ENCODE measurements at regions not wholly inside any gene's neighbourhood (a gene's known extent, or its start where the extent isn't known, plus 50 kb on each side); places are given as distances from the start of the nearest gene placed in this dataset.

DNA sequence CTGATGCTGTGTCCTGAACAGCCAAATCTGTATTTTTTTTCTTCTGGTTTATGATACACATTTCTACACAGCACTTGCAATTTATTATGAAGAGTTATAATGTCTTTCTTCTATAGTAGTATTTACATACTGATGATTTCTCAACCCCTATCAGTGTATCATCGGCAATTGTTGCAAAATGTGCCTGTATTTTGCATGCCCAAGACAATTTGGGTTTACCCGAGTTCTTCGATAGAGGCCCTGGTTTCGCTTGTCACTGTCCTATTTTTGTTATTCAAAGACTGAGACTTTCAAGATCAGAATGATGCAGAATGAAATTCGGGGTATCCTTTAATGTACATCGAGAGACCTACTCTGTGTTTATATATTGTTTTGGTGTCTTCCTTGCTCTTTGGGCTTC, 184.5 kb upstream of the PRSS58 start (continued):
- no peak for TF ChIP-seq STAT1 (IDR thresholded peaks at IDR 0.05; ENCODE audit: unreplicated experiment)
- TF ChIP-seq JUNB (IDR thresholded peaks at IDR 0.05; ENCODE audit: unreplicated experiment), result no peak
- no peak for TF ChIP-seq EZH2phosphoT487 (IDR thresholded peaks at IDR 0.05; ENCODE audit: unreplicated experiment)
- TF ChIP-seq, protein P1, sequence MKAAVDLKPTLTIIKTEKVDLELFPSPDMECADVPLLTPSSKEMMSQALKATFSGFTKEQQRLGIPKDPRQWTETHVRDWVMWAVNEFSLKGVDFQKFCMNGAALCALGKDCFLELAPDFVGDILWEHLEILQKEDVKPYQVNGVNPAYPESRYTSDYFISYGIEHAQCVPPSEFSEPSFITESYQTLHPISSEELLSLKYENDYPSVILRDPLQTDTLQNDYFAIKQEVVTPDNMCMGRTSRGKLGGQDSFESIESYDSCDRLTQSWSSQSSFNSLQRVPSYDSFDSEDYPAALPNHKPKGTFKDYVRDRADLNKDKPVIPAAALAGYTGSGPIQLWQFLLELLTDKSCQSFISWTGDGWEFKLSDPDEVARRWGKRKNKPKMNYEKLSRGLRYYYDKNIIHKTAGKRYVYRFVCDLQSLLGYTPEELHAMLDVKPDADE (IDR thresholded peaks at IDR 0.05), result no peak
- TF ChIP-seq, protein P2, sequence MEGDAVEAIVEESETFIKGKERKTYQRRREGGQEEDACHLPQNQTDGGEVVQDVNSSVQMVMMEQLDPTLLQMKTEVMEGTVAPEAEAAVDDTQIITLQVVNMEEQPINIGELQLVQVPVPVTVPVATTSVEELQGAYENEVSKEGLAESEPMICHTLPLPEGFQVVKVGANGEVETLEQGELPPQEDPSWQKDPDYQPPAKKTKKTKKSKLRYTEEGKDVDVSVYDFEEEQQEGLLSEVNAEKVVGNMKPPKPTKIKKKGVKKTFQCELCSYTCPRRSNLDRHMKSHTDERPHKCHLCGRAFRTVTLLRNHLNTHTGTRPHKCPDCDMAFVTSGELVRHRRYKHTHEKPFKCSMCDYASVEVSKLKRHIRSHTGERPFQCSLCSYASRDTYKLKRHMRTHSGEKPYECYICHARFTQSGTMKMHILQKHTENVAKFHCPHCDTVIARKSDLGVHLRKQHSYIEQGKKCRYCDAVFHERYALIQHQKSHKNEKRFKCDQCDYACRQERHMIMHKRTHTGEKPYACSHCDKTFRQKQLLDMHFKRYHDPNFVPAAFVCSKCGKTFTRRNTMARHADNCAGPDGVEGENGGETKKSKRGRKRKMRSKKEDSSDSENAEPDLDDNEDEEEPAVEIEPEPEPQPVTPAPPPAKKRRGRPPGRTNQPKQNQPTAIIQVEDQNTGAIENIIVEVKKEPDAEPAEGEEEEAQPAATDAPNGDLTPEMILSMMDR (conservative IDR thresholded peaks at IDR 0.05; ENCODE audit: low read depth in 2 of 2), result no peak
- no peak for TF ChIP-seq ZNF114 (CRISPR knock-in tag; IDR thresholded peaks at IDR 0.05)
- no peak for TF ChIP-seq POLR2AphosphoS5 (IDR thresholded peaks at IDR 0.05; ENCODE audit: low read depth)

DNA sequence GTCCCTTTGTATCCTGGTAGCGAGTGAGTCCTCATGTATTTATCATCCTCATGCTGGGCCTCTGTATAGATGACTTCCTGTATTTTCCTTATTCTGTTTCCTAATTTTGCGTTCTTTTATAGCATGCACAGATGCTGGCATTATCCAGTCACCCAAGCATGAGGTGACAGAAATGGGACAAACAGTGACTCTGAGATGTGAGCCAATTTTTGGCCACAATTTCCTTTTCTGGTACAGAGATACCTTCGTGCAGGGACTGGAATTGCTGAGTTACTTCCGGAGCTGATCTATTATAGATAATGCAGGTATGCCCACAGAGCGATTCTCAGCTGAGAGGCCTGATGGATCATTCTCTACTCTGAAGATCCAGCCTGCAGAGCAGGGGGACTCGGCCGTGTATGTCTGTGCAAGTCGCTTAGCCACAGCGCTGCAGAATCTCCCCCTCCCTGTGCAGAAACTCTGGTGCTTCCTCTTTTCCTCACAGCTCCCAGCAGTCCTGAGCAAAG, 183.1 kb upstream of the PRSS58 start:
- no peak overlapping the region for H3K27ac Mint-ChIP-seq
- peaks cover 8% of the 10 kb centered on the region for H3K27me3 Mint-ChIP-seq (ENCODE audit: insufficient read depth, low read depth, poor library complexity)
- Histone ChIP-seq H3K4me2 (no peak overlapping the region), H3K9me2 (ENCODE audit: insufficient read depth) (no peaks in the 10 kb centered on the region), H3K27ac (ENCODE audit: low read depth) (no peak overlapping the region), H3K79me2 (replicated peaks; ENCODE audit: insufficient read depth) (no peaks in the 10 kb centered on the region), H3K4me1 (ENCODE audit: insufficient read depth) (peaks cover 20% of the 10 kb centered on the region), H3F3A (replicated peaks; ENCODE audit: low read depth) (no peaks in the 10 kb centered on the region), H3K27me3 (ENCODE audit: insufficient read depth) (no peaks in the 10 kb centered on the region), H4K20me1 (replicated peaks; ENCODE audit: insufficient read depth) (no peaks in the 10 kb centered on the region), H3K4me3 (no peak overlapping the region), H3K36me3 (ENCODE audit: insufficient read depth) (no peaks in the 10 kb centered on the region), H2AFZ (no peak overlapping the region; the same call in 1 of the 2 replicates)
- peaks cover 32% of the 10 kb centered on the region for H3K4me1 Mint-ChIP-seq
- ATAC-seq (no peak), DNase-seq (ENCODE audit: low spot score) (peak; percentile 11)
- H3K36me3 Mint-ChIP-seq (ENCODE audit: low read depth), result no peaks in the 10 kb centered on the region
- H3K9me3 Mint-ChIP-seq, result no peaks in the 10 kb centered on the region
- TF ChIP-seq NANOG (IDR thresholded peaks at IDR 0.05; ENCODE audit: borderline replicate concordance), result no peak
- TF ChIP-seq JUNB (IDR thresholded peaks at IDR 0.05; ENCODE audit: unreplicated experiment), result no peak
- TF ChIP-seq ZNF331 (CRISPR knock-in tag; IDR thresholded peaks at IDR 0.05; ENCODE audit: low read depth), result no peak
- no peak for TF ChIP-seq STAT1 (IDR thresholded peaks at IDR 0.05; ENCODE audit: unreplicated experiment)
- TF ChIP-seq ZNF114 (CRISPR knock-in tag; IDR thresholded peaks at IDR 0.05), result no peak
- TF ChIP-seq, protein P1 (IDR thresholded peaks at IDR 0.05), result no peak
- TF ChIP-seq, protein P3, sequence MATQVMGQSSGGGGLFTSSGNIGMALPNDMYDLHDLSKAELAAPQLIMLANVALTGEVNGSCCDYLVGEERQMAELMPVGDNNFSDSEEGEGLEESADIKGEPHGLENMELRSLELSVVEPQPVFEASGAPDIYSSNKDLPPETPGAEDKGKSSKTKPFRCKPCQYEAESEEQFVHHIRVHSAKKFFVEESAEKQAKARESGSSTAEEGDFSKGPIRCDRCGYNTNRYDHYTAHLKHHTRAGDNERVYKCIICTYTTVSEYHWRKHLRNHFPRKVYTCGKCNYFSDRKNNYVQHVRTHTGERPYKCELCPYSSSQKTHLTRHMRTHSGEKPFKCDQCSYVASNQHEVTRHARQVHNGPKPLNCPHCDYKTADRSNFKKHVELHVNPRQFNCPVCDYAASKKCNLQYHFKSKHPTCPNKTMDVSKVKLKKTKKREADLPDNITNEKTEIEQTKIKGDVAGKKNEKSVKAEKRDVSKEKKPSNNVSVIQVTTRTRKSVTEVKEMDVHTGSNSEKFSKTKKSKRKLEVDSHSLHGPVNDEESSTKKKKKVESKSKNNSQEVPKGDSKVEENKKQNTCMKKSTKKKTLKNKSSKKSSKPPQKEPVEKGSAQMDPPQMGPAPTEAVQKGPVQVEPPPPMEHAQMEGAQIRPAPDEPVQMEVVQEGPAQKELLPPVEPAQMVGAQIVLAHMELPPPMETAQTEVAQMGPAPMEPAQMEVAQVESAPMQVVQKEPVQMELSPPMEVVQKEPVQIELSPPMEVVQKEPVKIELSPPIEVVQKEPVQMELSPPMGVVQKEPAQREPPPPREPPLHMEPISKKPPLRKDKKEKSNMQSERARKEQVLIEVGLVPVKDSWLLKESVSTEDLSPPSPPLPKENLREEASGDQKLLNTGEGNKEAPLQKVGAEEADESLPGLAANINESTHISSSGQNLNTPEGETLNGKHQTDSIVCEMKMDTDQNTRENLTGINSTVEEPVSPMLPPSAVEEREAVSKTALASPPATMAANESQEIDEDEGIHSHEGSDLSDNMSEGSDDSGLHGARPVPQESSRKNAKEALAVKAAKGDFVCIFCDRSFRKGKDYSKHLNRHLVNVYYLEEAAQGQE (IDR thresholded peaks at IDR 0.05; ENCODE audit: unreplicated experiment), result no peak
- TF ChIP-seq, protein P4, sequence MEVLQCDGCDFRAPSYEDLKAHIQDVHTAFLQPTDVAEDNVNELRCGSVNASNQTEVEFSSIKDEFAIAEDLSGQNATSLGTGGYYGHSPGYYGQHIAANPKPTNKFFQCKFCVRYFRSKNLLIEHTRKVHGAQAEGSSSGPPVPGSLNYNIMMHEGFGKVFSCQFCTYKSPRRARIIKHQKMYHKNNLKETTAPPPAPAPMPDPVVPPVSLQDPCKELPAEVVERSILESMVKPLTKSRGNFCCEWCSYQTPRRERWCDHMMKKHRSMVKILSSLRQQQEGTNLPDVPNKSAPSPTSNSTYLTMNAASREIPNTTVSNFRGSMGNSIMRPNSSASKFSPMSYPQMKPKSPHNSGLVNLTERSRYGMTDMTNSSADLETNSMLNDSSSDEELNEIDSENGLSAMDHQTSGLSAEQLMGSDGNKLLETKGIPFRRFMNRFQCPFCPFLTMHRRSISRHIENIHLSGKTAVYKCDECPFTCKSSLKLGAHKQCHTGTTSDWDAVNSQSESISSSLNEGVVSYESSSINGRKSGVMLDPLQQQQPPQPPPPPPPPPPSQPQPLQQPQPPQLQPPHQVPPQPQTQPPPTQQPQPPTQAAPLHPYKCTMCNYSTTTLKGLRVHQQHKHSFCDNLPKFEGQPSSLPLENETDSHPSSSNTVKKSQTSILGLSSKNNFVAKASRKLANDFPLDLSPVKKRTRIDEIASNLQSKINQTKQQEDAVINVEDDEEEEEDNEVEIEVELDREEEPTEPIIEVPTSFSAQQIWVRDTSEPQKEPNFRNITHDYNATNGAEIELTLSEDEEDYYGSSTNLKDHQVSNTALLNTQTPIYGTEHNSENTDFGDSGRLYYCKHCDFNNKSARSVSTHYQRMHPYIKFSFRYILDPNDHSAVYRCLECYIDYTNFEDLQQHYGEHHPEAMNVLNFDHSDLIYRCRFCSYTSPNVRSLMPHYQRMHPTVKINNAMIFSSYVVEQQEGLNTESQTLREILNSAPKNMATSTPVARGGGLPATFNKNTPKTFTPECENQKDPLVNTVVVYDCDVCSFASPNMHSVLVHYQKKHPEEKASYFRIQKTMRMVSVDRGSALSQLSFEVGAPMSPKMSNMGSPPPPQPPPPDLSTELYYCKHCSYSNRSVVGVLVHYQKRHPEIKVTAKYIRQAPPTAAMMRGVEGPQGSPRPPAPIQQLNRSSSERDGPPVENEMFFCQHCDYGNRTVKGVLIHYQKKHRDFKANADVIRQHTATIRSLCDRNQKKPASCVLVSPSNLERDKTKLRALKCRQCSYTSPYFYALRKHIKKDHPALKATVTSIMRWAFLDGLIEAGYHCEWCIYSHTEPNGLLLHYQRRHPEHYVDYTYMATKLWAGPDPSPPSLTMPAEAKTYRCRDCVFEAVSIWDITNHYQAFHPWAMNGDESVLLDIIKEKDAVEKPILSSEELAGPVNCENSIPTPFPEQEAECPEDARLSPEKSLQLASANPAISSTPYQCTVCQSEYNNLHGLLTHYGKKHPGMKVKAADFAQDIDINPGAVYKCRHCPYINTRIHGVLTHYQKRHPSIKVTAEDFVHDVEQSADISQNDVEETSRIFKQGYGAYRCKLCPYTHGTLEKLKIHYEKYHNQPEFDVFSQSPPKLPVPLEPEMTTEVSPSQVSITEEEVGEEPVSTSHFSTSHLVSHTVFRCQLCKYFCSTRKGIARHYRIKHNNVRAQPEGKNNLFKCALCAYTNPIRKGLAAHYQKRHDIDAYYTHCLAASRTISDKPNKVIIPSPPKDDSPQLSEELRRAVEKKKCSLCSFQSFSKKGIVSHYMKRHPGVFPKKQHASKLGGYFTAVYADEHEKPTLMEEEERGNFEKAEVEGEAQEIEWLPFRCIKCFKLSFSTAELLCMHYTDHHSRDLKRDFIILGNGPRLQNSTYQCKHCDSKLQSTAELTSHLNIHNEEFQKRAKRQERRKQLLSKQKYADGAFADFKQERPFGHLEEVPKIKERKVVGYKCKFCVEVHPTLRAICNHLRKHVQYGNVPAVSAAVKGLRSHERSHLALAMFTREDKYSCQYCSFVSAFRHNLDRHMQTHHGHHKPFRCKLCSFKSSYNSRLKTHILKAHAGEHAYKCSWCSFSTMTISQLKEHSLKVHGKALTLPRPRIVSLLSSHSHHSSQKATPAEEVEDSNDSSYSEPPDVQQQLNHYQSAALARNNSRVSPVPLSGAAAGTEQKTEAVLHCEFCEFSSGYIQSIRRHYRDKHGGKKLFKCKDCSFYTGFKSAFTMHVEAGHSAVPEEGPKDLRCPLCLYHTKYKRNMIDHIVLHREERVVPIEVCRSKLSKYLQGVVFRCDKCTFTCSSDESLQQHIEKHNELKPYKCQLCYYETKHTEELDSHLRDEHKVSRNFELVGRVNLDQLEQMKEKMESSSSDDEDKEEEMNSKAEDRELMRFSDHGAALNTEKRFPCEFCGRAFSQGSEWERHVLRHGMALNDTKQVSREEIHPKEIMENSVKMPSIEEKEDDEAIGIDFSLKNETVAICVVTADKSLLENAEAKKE (CRISPR knock-in tag; IDR thresholded peaks at IDR 0.05), result no peak
- H3K4me3 Mint-ChIP-seq, result no peak overlapping the region

Measured in GM23338 (cell line).